GM12801 (cell line): ENCODE measurements at regions not wholly inside any gene's neighbourhood (a gene's known extent, or its start where the extent isn't known, plus 50 kb on each side); places are given as distances from the start of the nearest gene placed in this dataset.

Source experiments
- CTCF ChIP-seq: IDR thresholded peaks from one replicate; pipeline ENCODE4 v1.5.1; 2011; ENCODE audit warnings: control low read depth; ENCODE audit not compliant: insufficient read length; ENCODE audit errors: extremely low read depth

- no peak for TF ChIP-seq CTCF
These were observed 318.2 kb downstream of the PTPRC start for GRCh38 chr1:198957044-198957443.

- TF ChIP-seq CTCF: no peak
These were observed 320.2 kb downstream of the PTPRC start for GRCh38 chr1:198959032-198959431.

GRCh38 chr1:198959676-198960075 is 320.8 kb downstream of the PTPRC start:
- TF ChIP-seq CTCF: no peak

GRCh38 chr1:198966519-198966918 is 327.7 kb downstream of the PTPRC start:
- TF ChIP-seq CTCF: no peak

- TF ChIP-seq CTCF: no peak
These were observed 328.7 kb downstream of the PTPRC start for GRCh38 chr1:198967566-198967965.

- no peak for TF ChIP-seq CTCF
These were observed 330.0 kb downstream of the PTPRC start for GRCh38 chr1:198968866-198969265.

GRCh38 chr1:198969981-198970380 is 331.1 kb downstream of the PTPRC start:
- TF ChIP-seq CTCF: no peak

GRCh38 chr1:198970916-198971315 is 332.1 kb downstream of the PTPRC start:
- TF ChIP-seq CTCF: no peak
